ENCODE measurements at regions not wholly inside any gene's neighbourhood (a gene's known extent, or its start where the extent isn't known, plus 50 kb on each side); places are given as distances from the start of the nearest gene placed in this dataset.

- no peak for TF ChIP-seq POLR2AphosphoS5 (IDR thresholded peaks at IDR 0.05; ENCODE audit: borderline replicate concordance, low read depth, low read length)
- no peak for TF ChIP-seq EZH2 (IDR thresholded peaks at IDR 0.05)
These were observed 134.1 kb upstream of the TOX3 start for GRCh38 chr16:52680993-52681392.
